ENCODE measurements at regions not wholly inside any gene's neighbourhood (a gene's known extent, or its start where the extent isn't known, plus 50 kb on each side); places are given as distances from the start of the nearest gene placed in this dataset.

- no peak for DNase-seq
- H3K4me3 Mint-ChIP-seq, result no peak overlapping the region
Observed at GRCh38 chr4:20432088-20432487, 180.4 kb downstream of the SLIT2 start.

GRCh38 chr4:20433097-20433705 lies 181.5 kb downstream of the SLIT2 start:
- no peaks in the 10 kb centered on the region for H3K27me3 Mint-ChIP-seq (ENCODE audit: low read depth, poor library complexity)
- peaks cover 41% of the 10 kb centered on the region for H3K4me1 Mint-ChIP-seq
- no peak for TF ChIP-seq CTCF (IDR thresholded peaks at IDR 0.05)
- H3K36me3 Mint-ChIP-seq (ENCODE audit: low read depth), result peaks cover 10% of the 10 kb centered on the region
- peaks cover 4% of the 10 kb centered on the region for H3K9me3 Mint-ChIP-seq
- H3K4me3 Mint-ChIP-seq, result no peak overlapping the region
- no peak overlapping the region for H3K27ac Mint-ChIP-seq
- DNase-seq, result no peak

More at GRCh38 chr4:20432088-20432487, 180.4 kb downstream of the SLIT2 start:
- Mint-ChIP-seq H3K36me3 (ENCODE audit: low read depth) (peaks cover 4% of the 10 kb centered on the region), H3K9me3 (no peaks in the 10 kb centered on the region), H3K4me1 (peaks cover 41% of the 10 kb centered on the region), H3K27me3 (ENCODE audit: low read depth, poor library complexity) (no peaks in the 10 kb centered on the region), H3K27ac (peak overlapping the region; percentile 59)
- TF ChIP-seq CTCF (IDR thresholded peaks at IDR 0.05), result no peak

- peaks cover 12% of the 10 kb centered on the region for H3K36me3 Mint-ChIP-seq (ENCODE audit: low read depth)
- no peak overlapping the region for H3K4me3 Mint-ChIP-seq
- peaks cover 22% of the 10 kb centered on the region for H3K4me1 Mint-ChIP-seq
- H3K27ac Mint-ChIP-seq, result peak overlapping the region; percentile 66
- H3K9me3 Mint-ChIP-seq, result peaks cover 4% of the 10 kb centered on the region
- H3K27me3 Mint-ChIP-seq (ENCODE audit: low read depth, poor library complexity), result peaks cover 4% of the 10 kb centered on the region
- no peak for DNase-seq
- TF ChIP-seq CTCF (IDR thresholded peaks at IDR 0.05), result no peak
Observed at GRCh38 chr4:20440170-20440569, 188.5 kb downstream of the SLIT2 start.

GRCh38 chr4:20443015-20443805 lies 191.5 kb downstream of the SLIT2 start:
- no peak for DNase-seq
- TF ChIP-seq CTCF (IDR thresholded peaks at IDR 0.05), result no peak
- no peak overlapping the region for H3K4me3 Mint-ChIP-seq
- peaks cover 4% of the 10 kb centered on the region for H3K27me3 Mint-ChIP-seq (ENCODE audit: low read depth, poor library complexity)
- H3K4me1 Mint-ChIP-seq, result peaks cover 49% of the 10 kb centered on the region
- no peaks in the 10 kb centered on the region for H3K9me3 Mint-ChIP-seq
- peaks cover 6% of the 10 kb centered on the region for H3K36me3 Mint-ChIP-seq (ENCODE audit: low read depth)
- H3K27ac Mint-ChIP-seq, result no peak overlapping the region

GRCh38 chr4:20444599-20445337 lies 193.1 kb downstream of the SLIT2 start:
- Mint-ChIP-seq H3K4me1 (peaks cover 49% of the 10 kb centered on the region), H3K27me3 (ENCODE audit: low read depth, poor library complexity) (peaks cover 4% of the 10 kb centered on the region), H3K9me3 (no peaks in the 10 kb centered on the region), H3K36me3 (ENCODE audit: low read depth) (no peaks in the 10 kb centered on the region), H3K27ac (no peak overlapping the region), H3K4me3 (no peak overlapping the region)
- no peak for DNase-seq
- TF ChIP-seq CTCF (IDR thresholded peaks at IDR 0.05), result no peak
